GM12878 (cell line): ENCODE measurements at regions not wholly inside any gene's neighbourhood (a gene's known extent, or its start where the extent isn't known, plus 50 kb on each side); places are given as distances from the start of the nearest gene placed in this dataset.

Experiments
- ATAC-seq: fragments of 200-7000 bp; cut with Tn5 transposase; 3 replicates; pipeline ENCODE4 v1.9.1; 2020; ENCODE audit warnings: mild to moderate bottlenecking, moderate library complexity
- BruUV-seq: library from RNA; stranded (reverse); fragments of 400-500 nt; replicated peaks from 2 replicates; lab custom pipeline; 2021; lab: Mats Ljungman, UMichigan
- CTCF ChIA-PET: fragments of 300-600 bp; sonication (Branson Sonifier 250); formaldehyde crosslinking; extraction: SDS; loops from one replicate; lab custom pipeline; 2021; ENCODE audit warnings: inconsistent platforms; lab: Yijun Ruan, JAX
- POLR2A ChIA-PET: fragments of 350-600 bp; formaldehyde crosslinking; extraction: SDS; loops from one replicate; lab custom pipeline; 2021; ENCODE audit warnings: inconsistent platforms; lab: Charles Lee
- RAD21 ChIA-PET: fragments of 300-600 bp; sonication (Branson Sonifier 250); formaldehyde crosslinking; loops from one replicate; lab custom pipeline; 2023; ENCODE audit warnings: antibody characterized with exemption; ENCODE audit not compliant: unreplicated experiment; lab: Charles Lee
- SMC1A ChIA-PET: fragments of 300-600 bp; sonication (Branson Sonifier 250); formaldehyde crosslinking; loops from one replicate; lab custom pipeline; 2023; ENCODE audit not compliant: unreplicated experiment, uncharacterized antibody; lab: Charles Lee
- DNase-seq: peaks from one replicate; pipeline ENCODE4 v3.0.0-alpha.2; 2011; ENCODE audit warnings: low read depth, low spot score
- FAIRE-seq: peaks from 3 replicates; lab custom pipeline; 2011; peaks lifted over from hg19 to GRCh38; lab: Jason Lieb, UNC
- H2AFZ ChIP-seq: 2 replicates; pipeline ENCODE4 v1.6.0; 2011; ENCODE audit warnings: low read depth, low read length, control low read depth; ENCODE audit not compliant: control insufficient read depth
- H3K27ac ChIP-seq: 2 replicates; pipeline ENCODE4 v1.5.1; 2011; ENCODE audit warnings: control low read depth; ENCODE audit not compliant: control insufficient read depth, insufficient read depth
- H3K27me3 ChIP-seq, 2 experiments: replicated peaks in 1 of 2; 2 replicates each; pipeline versions ENCODE4 v1.6.0 to v1.6.1; 2011; ENCODE audit warnings: low read length in 1 of 2; ENCODE audit not compliant: control insufficient read depth in 2 of 2, insufficient read depth in 2 of 2
- H3K36me3 ChIP-seq, 2 experiments: 2 replicates each; pipeline ENCODE4 v1.5.1; 2011; ENCODE audit warnings: low read length in 1 of 2; ENCODE audit not compliant: control insufficient read depth in 2 of 2, insufficient read depth in 2 of 2
- H3K4me1 ChIP-seq: 2 replicates; pipeline ENCODE4 v1.6.1; 2011; ENCODE audit warnings: mild to moderate bottlenecking, low read length, moderate library complexity, mixed read lengths; ENCODE audit not compliant: control insufficient read depth, insufficient read depth
- H3K4me2 ChIP-seq: 2 replicates; pipeline ENCODE4 v1.6.0; 2011; ENCODE audit warnings: control low read depth; ENCODE audit not compliant: control insufficient read depth, insufficient read depth
- H3K4me3 ChIP-seq: fragments of 200-600 bp; sonication (generic); 2 replicates; pipeline ENCODE4 v1.5.1; 2016
- H3K79me2 ChIP-seq: 2 replicates; pipeline ENCODE4 v1.6.0; 2011; ENCODE audit warnings: low read length; ENCODE audit not compliant: control insufficient read depth, insufficient read depth
- H3K9ac ChIP-seq: 2 replicates; pipeline ENCODE4 v1.8.0; 2011; ENCODE audit warnings: low read length, control low read depth, mixed read lengths; ENCODE audit not compliant: control insufficient read depth, insufficient read depth
- H3K9me3 ChIP-seq: replicated peaks from 3 replicates; pipeline ENCODE4 v1.5.1; 2011; ENCODE audit warnings: mild to moderate bottlenecking, low read length; ENCODE audit not compliant: control insufficient read depth, insufficient read depth
- H4K20me1 ChIP-seq: 2 replicates; pipeline ENCODE4 v1.6.0; 2011; ENCODE audit not compliant: control insufficient read depth, insufficient read depth
- BHLHE40 ChIP-seq, 2 experiments: fragments of 450-650 bp in 1 of 2; IDR thresholded peaks; 2 replicates each; pipeline ENCODE4 v1.6.1; 2011 to 2017; ENCODE audit warnings: low read depth in 2 of 2, borderline replicate concordance in 1 of 2, improper control_type of control experiment in 1 of 2, low read length in 1 of 2, mild to moderate bottlenecking in 1 of 2
- CHD1 ChIP-seq: IDR thresholded peaks from 2 replicates; pipeline ENCODE4 v1.6.1; 2012; ENCODE audit warnings: low read depth, low read length, improper control_type of control experiment
- E2F4 ChIP-seq: IDR thresholded peaks from 2 replicates; pipeline ENCODE4 v1.6.1; 2012; ENCODE audit warnings: low read depth, low read length, improper control_type of control experiment
- E2F8 ChIP-seq: fragments of 450-650 bp; IDR thresholded peaks from 2 replicates; pipeline ENCODE4 v1.6.1; 2018; ENCODE audit warnings: mild to moderate bottlenecking, low read depth, moderate library complexity; ENCODE audit not compliant: partially characterized antibody
- IKZF2 ChIP-seq, 2 experiments: fragments of 450-650 bp; IDR thresholded peaks; 2 replicates each; pipeline ENCODE4 v1.6.1; 2017; ENCODE audit warnings: mild to moderate bottlenecking in 2 of 2, moderate library complexity in 2 of 2
- RELA ChIP-seq: fragments of 450-650 bp; IDR thresholded peaks from 2 replicates; pipeline ENCODE4 v1.8.0; 2014; ENCODE audit warnings: borderline replicate concordance; ENCODE audit not compliant: partially characterized antibody
- SMAD5 ChIP-seq: IDR thresholded peaks from 2 replicates; pipeline ENCODE4 v1.6.1; 2016; ENCODE audit warnings: antibody characterized with exemption, low read depth
- SRF ChIP-seq, 2 experiments: IDR thresholded peaks; 2 replicates each; pipeline ENCODE4 v1.6.1; 2011; ENCODE audit warnings: low read depth in 2 of 2, low read length in 2 of 2, mild to moderate bottlenecking in 1 of 2, moderate library complexity in 1 of 2
- USF2 ChIP-seq: IDR thresholded peaks from 2 replicates; pipeline ENCODE4 v1.6.1; 2011; ENCODE audit warnings: low read depth, low read length, improper control_type of control experiment, borderline replicate concordance
- YY1 ChIP-seq: IDR thresholded peaks from 2 replicates; pipeline ENCODE4 v1.6.1; 2011; ENCODE audit warnings: low read depth, mild to moderate bottlenecking, low read length
- ZNF217 ChIP-seq: fragments of 450-650 bp; IDR thresholded peaks from 2 replicates; pipeline ENCODE4 v1.6.1; 2017; ENCODE audit warnings: antibody characterized with exemption, mild to moderate bottlenecking
- WGBS: methylation state at CpG from one replicate; pipeline ENCODE4 v1.1.6; 2016; ENCODE audit warnings: low lambda C conversion rate; ENCODE audit not compliant: insufficient replicate concordance, insufficient coverage; ENCODE audit errors: missing lambda C conversion rate; 5-methylcytosine and 5-hydroxymethylcytosine counted together
- in situ Hi-C: fragments of 300-500 bp; cut with MboI; formaldehyde crosslinking; loops from 9 replicates; pipeline ENCODE4 v1.14.3; 2018; ENCODE audit warnings: mixed read lengths
- intact Hi-C: fragments of 100-400 bp; cut with micrococcal nuclease; formaldehyde crosslinking; loops from one replicate; pipeline ENCODE4 v1.14.2; 2022; ENCODE audit not compliant: unreplicated experiment

- FAIRE-seq (no peak), DNase-seq (no peak), ATAC-seq (no peak)
- TF ChIP-seq BHLHE40 (IDR thresholded peaks at IDR 0.05; ENCODE audit: borderline replicate concordance in 1 of 2, low read depth in 2 of 2, low read length in 1 of 2) (no peak), E2F4 (no peak), ZNF217 (no peak), SRF (IDR thresholded peaks at IDR 0.05; ENCODE audit: low read depth in 2 of 2, low read length in 2 of 2) (no peak), USF2 (no peak), CHD1 (no peak), RELA (no peak), YY1 (no peak), SMAD5 (no peak), IKZF2 (IDR thresholded peaks at IDR 0.05) (no peak), E2F8 (no peak)
- H3K9me3 ChIP-seq: no peaks in the 10 kb centered on the region
- no peaks in the 10 kb centered on the region for H4K20me1 ChIP-seq
- no peaks in the 10 kb centered on the region for H3K36me3 ChIP-seq
- RAD21 ChIA-PET: no interaction called here
- no peaks in the 10 kb centered on the region for H3K27me3 ChIP-seq
- SMC1A ChIA-PET: no interaction called here
- no peak overlapping the region for H3K27ac ChIP-seq
- WGBS: 54% methylated on average over 2 of the region's 2 CpGs
- H3K79me2 ChIP-seq: no peaks in the 10 kb centered on the region
- BruUV-seq: no TSS peak
- H3K4me1 ChIP-seq: no peaks in the 10 kb centered on the region
- no peak overlapping the region for H3K4me3 ChIP-seq
- H2AFZ ChIP-seq: no peak overlapping the region
- intact Hi-C loops (no loop called here), in situ Hi-C loops (no loop called here)
- H3K4me2 ChIP-seq: no peak overlapping the region
- no peak overlapping the region for H3K9ac ChIP-seq
- CTCF ChIA-PET: no interaction called here
- POLR2A ChIA-PET: no interaction called here
Observed at GRCh38 chr6:50116390-50116789, 66.7 kb upstream of the DEFB112 start.
